Liver (tissue), 8 donors: ENCODE measurements at regions not wholly inside any gene's neighbourhood (a gene's known extent, or its start where the extent isn't known, plus 50 kb on each side); places are given as distances from the start of the nearest gene placed in this dataset.

Experiments
- DNase-seq: peaks from one replicate; pipeline ENCODE4 v3.0.0-alpha.2; 2017; ENCODE audit warnings: low spot score
- H3K27ac ChIP-seq, 2 donors: one replicate each; pipeline ENCODE4 v1.7.0; 2013; ENCODE audit warnings: inconsistent platforms in 2 of 2, low read length in 2 of 2, control low read depth in 1 of 2, low read depth in 1 of 2, mild to moderate bottlenecking in 1 of 2
- H3K27me3 ChIP-seq, 4 donors: one replicate each; pipeline versions ENCODE4 v1.6.1 to v1.7.0; 2013; ENCODE audit warnings: low read length in 3 of 4, inconsistent platforms in 1 of 4, mild to moderate bottlenecking in 1 of 4, moderate library complexity in 1 of 4; ENCODE audit not compliant: control insufficient read depth in 4 of 4, insufficient read depth in 4 of 4
- H3K36me3 ChIP-seq, 4 donors: one replicate each; pipeline versions ENCODE4 v1.6.1 to v1.7.0; 2013; ENCODE audit warnings: low read length in 3 of 4, mild to moderate bottlenecking in 3 of 4, low read depth in 1 of 4, moderate library complexity in 1 of 4; ENCODE audit not compliant: control insufficient read depth in 4 of 4, insufficient read depth in 3 of 4
- H3K4me1 ChIP-seq, 4 donors: one replicate each; pipeline versions ENCODE4 v1.6.1 to v1.7.0; 2013; ENCODE audit warnings: low read length in 3 of 4, mild to moderate bottlenecking in 3 of 4, moderate library complexity in 1 of 4; ENCODE audit not compliant: control insufficient read depth in 4 of 4, insufficient read depth in 4 of 4
- H3K4me3 ChIP-seq, 3 donors: one replicate each; pipeline versions ENCODE4 v1.6.1 to v1.7.0; 2013; ENCODE audit warnings: low read length in 3 of 3, control low read depth in 1 of 3, low read depth in 1 of 3, mild to moderate bottlenecking in 1 of 3
- H3K9ac ChIP-seq, 2 donors: one replicate each; pipeline ENCODE4 v1.7.0; 2013; ENCODE audit warnings: low read length in 2 of 2, mild to moderate bottlenecking in 2 of 2, moderate library complexity in 2 of 2, control low read depth in 1 of 2, low read depth in 1 of 2
- H3K9me3 ChIP-seq, 4 donors: one replicate each; pipeline versions ENCODE4 v1.6.1 to v1.7.0; 2013; ENCODE audit warnings: low read length in 3 of 4; ENCODE audit not compliant: control insufficient read depth in 4 of 4
- ATF3 ChIP-seq: IDR thresholded peaks from 2 replicates; pipeline ENCODE4 v1.6.1; 2016; ENCODE audit warnings: antibody characterized with exemption
- CTCF ChIP-seq: fragments of 150-350 bp; IDR thresholded peaks from 2 replicates; pipeline ENCODE4 v1.5.1; 2017; ENCODE audit warnings: improper control_type of control experiment, low read depth, low read length; ENCODE audit not compliant: missing input control
- EGR1 ChIP-seq, 2 donors: IDR thresholded peaks; 2 replicates each; pipeline ENCODE4 v1.6.1; 2016 to 2018; ENCODE audit warnings: antibody characterized with exemption in 2 of 2, low read depth in 2 of 2
- FOXA1 ChIP-seq: IDR thresholded peaks from 2 replicates; pipeline ENCODE4 v1.6.1; 2016; ENCODE audit warnings: antibody characterized with exemption
- FOXA2 ChIP-seq: IDR thresholded peaks from 2 replicates; pipeline ENCODE4 v1.6.1; 2016; ENCODE audit warnings: antibody characterized with exemption
- GABPA ChIP-seq, 2 donors: IDR thresholded peaks in 1 of 2; conservative IDR thresholded peaks in 1 of 2; 2 replicates each; pipeline ENCODE4 v1.6.1; 2016; ENCODE audit warnings: antibody characterized with exemption in 2 of 2, mild to moderate bottlenecking in 1 of 2, moderate library complexity in 1 of 2
- HNF4A ChIP-seq, 2 donors: conservative IDR thresholded peaks; 2 replicates each; pipeline ENCODE4 v1.6.1; 2016; ENCODE audit warnings: antibody characterized with exemption in 2 of 2, mild to moderate bottlenecking in 2 of 2
- HNF4G ChIP-seq: IDR thresholded peaks from 2 replicates; pipeline ENCODE4 v1.6.1; 2016; ENCODE audit warnings: antibody characterized with exemption
- JUND ChIP-seq, 2 donors: IDR thresholded peaks; 2 replicates each; pipeline ENCODE4 v1.6.1; 2016; ENCODE audit warnings: antibody characterized with exemption in 2 of 2
- MAX ChIP-seq: IDR thresholded peaks from 2 replicates; pipeline ENCODE4 v1.6.1; 2016; ENCODE audit warnings: antibody characterized with exemption
- NR2F2 ChIP-seq: IDR thresholded peaks from 2 replicates; pipeline ENCODE4 v1.6.1; 2016; ENCODE audit warnings: antibody characterized with exemption
- RAD21 ChIP-seq, 2 donors: IDR thresholded peaks; 2 replicates each; pipeline ENCODE4 v1.6.1; 2016; ENCODE audit warnings: antibody characterized with exemption in 2 of 2, mild to moderate bottlenecking in 2 of 2
- REST ChIP-seq: IDR thresholded peaks from 2 replicates; pipeline ENCODE4 v1.6.1; 2016; ENCODE audit warnings: antibody characterized with exemption, mild to moderate bottlenecking
- RXRA ChIP-seq, 2 donors: IDR thresholded peaks; 2 replicates each; pipeline ENCODE4 v1.6.1; 2017 to 2018; ENCODE audit warnings: antibody characterized with exemption in 2 of 2, mild to moderate bottlenecking in 1 of 2
- SP1 ChIP-seq: IDR thresholded peaks from 2 replicates; pipeline ENCODE4 v1.6.1; 2018; ENCODE audit warnings: antibody characterized with exemption, mild to moderate bottlenecking
- TAF1 ChIP-seq: conservative IDR thresholded peaks from 2 replicates; pipeline ENCODE4 v1.6.1; 2016; ENCODE audit warnings: antibody characterized with exemption, mild to moderate bottlenecking
- YY1 ChIP-seq: IDR thresholded peaks from 2 replicates; pipeline ENCODE4 v1.6.1; 2016; ENCODE audit warnings: antibody characterized with exemption, mild to moderate bottlenecking
- ZBTB33 ChIP-seq: IDR thresholded peaks from 2 replicates; pipeline ENCODE4 v1.6.1; 2016; ENCODE audit warnings: antibody characterized with exemption
- WGBS: extraction: QIAGEN DNeasy Blood & Tissue Kit; methylation state at CpG from one replicate; pipeline ENCODE4 v1.1.7; 2013; 5-methylcytosine and 5-hydroxymethylcytosine counted together
- donor health status: healthy.
- donor health status: healthy.
- donor health status: healthy.
- donor health status: healthy.
- donor health status: healthy.

- H3K4me1 ChIP-seq, result no peaks in the 10 kb centered on the region
- DNase-seq, result no peak
- WGBS, result 86% methylated on average over 7 of the region's 7 CpGs
- no peak overlapping the region for H3K27ac ChIP-seq
- no peak for TF ChIP-seq REST
- no peak for TF ChIP-seq MAX
- TF ChIP-seq YY1, result no peak
- no peak for TF ChIP-seq RXRA (IDR thresholded peaks at IDR 0.05)
- TF ChIP-seq SP1, result no peak
- TF ChIP-seq EGR1 (IDR thresholded peaks at IDR 0.05; ENCODE audit: low read depth in 2 of 2), result no peak
- TF ChIP-seq TAF1, result no peak
- TF ChIP-seq JUND (IDR thresholded peaks at IDR 0.05), result no peak
- TF ChIP-seq FOXA1, result no peak
- no peak for TF ChIP-seq ZBTB33
- TF ChIP-seq FOXA2, result no peak
- TF ChIP-seq HNF4A (conservative IDR thresholded peaks at IDR 0.05), result no peak
- no peak for TF ChIP-seq RAD21 (IDR thresholded peaks at IDR 0.05)
- no peak for TF ChIP-seq ATF3
- no peak for TF ChIP-seq CTCF
- no peak for TF ChIP-seq NR2F2
- no peak for TF ChIP-seq HNF4G
- no peaks in the 10 kb centered on the region for H3K9me3 ChIP-seq
- no peak overlapping the region for H3K9ac ChIP-seq
- H3K27me3 ChIP-seq, result no peaks in the 10 kb centered on the region
- H3K36me3 ChIP-seq, result no peaks in the 10 kb centered on the region
- H3K4me3 ChIP-seq, result no peak overlapping the region
These were observed 204.8 kb upstream of the VCX start for GRCh38 chrX:7638078-7638710.

- Histone ChIP-seq H3K9ac (no peak overlapping the region), H3K36me3 (no peaks in the 10 kb centered on the region), H3K4me1 (no peaks in the 10 kb centered on the region), H3K4me3 (no peak overlapping the region), H3K27me3 (no peaks in the 10 kb centered on the region), H3K9me3 (no peaks in the 10 kb centered on the region), H3K27ac (no peak overlapping the region)
- no peak for DNase-seq
- WGBS, result 68% methylated on average over 3 of the region's 3 CpGs
- TF ChIP-seq ATF3 (no peak), EGR1 (IDR thresholded peaks at IDR 0.05; ENCODE audit: low read depth in 2 of 2) (no peak), ZBTB33 (no peak), RXRA (IDR thresholded peaks at IDR 0.05) (no peak), HNF4G (no peak), TAF1 (no peak), RAD21 (IDR thresholded peaks at IDR 0.05) (no peak), FOXA1 (no peak), SP1 (no peak), GABPA (IDR thresholded peaks at IDR 0.05 in 1 of 2, conservative IDR thresholded peaks at IDR 0.05 in 1 of 2) (no peak), MAX (no peak), HNF4A (conservative IDR thresholded peaks at IDR 0.05) (no peak)
These were observed 205.9 kb upstream of the VCX start for GRCh38 chrX:7637066-7637465.
